ENCODE measurements at regions not wholly inside any gene's neighbourhood (a gene's known extent, or its start where the extent isn't known, plus 50 kb on each side); places are given as distances from the start of the nearest gene placed in this dataset.

DNA sequence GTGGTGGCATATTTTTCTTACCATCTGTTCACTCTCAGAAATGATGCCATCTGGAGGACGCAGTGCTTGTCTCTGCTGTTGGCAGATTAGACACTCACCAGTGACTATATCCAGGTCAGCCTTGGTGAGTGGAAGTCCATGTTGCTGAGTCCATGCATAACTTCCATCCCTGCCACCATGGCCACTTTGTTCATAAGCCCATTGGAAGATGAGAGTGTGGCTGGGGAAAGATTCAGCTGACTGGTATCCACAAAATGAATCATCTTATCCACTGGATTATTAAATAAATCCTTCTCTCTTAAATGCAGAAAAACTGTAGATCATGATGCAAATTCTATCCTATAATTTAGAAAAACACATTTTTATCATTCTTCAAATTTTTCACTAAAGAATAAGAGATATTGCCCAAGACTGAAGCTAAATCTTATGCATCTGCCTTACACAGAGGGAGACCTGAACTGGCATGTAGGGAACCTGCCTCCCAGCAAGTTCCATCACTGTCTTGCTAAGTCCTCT is 726.9 kb downstream of the TNS3 start:
- no peak for DNase-seq

DNA sequence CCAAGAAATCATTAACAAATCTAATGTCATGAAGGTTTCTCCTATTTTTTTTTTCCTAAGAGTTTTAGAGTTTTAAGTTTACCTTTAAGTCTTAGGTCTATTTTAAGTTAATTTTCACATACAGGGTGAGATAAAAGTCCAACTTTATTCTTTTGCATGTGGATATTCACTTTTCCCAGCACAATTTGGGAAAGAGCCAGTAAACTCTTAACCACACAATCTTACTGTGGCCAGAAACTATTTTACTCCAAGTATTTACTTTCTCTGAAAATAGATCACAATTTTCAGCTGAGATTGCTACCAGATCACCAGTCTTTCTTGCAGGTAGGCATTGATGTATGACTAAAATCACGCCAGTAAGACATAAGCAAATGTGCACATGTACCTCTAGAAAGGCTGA is 728.5 kb downstream of the TNS3 start:
- no peak for DNase-seq

GRCh38 chr7:46852795-46853194 is 729.1 kb downstream of the TNS3 start:
- no peak for DNase-seq

DNA sequence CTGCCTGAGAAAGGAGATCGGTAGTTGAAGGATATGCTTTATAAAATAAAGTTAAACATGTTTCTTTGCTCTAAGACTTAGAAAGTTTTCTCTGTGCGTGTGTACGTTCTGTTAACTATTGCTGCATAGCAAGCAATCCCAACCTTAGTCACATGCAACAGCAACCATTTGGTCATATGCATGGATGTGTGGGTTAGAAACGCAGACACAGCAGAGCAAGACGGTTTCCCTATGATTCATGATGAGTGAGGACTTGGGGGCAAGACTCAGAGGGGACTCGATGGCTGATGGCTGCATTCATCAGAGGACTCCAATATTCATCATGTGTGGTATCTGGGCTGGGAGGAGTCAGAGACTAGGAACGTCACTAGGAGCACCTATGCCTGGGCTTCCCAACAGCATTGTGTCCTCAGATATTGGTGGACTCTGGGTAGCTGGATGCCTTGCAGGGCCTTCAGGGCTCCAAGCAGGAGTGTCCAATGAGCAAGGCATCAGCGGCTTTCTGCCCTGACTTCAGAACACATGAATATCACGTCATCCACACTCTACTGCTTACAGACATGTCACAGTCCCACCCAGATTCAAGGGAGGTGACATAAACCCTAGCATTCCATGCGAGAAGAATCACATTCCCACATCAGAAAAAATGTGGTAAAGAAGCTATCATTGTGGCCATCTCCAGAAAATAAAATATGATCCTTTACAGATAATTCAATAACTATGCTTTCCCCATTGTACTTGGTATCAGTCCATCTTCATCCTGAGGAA is 731.2 kb downstream of the TNS3 start:
- DNase-seq = no peak

DNA sequence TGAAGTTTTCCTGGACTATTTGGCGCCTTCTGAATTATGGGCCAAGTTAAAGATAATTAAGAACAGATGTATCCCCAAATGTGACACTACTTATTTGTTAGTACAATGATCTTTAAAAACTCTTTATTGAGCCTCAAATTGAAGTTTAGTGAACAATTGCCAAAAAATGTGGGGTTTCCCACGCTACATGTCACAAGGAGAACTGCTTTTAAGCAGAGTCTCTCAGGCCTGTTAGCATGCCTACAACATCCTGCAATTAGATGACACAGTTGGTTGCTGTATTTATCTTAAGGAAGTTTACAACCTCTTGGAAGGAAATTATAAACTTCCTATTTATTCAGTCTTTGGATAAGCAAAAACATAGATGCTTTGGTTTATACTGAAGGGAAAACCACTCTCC is 733.0 kb downstream of the TNS3 start:
- DNase-seq = no peak

- no peak for DNase-seq
These were observed 733.6 kb downstream of the TNS3 start for GRCh38 chr7:46848311-46848710.

DNA sequence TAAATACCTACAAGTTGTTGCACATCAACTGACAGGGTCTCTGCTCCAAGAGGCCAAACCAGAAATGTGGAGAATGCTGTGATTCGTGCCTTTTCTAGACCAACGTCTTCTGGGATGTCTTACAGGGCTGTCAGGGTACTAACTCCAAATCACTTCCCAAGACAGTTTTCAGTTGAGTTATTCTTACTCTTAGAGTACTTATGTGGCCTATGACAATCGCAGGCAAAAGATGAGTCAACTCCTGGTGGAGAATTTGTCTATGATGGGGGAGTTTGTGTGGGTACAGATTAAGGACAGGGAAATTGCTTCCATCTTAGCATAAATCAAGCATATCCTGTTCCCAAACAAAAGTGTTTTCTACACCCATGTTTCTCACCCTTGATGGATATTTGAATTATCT is 734.8 kb downstream of the TNS3 start:
- no peak for DNase-seq

- no peak for DNase-seq
These were observed 737.4 kb downstream of the TNS3 start for GRCh38 chr7:46844486-46844885.

- no peak for DNase-seq
These were observed 740.7 kb downstream of the TNS3 start for GRCh38 chr7:46841248-46841647.

DNA sequence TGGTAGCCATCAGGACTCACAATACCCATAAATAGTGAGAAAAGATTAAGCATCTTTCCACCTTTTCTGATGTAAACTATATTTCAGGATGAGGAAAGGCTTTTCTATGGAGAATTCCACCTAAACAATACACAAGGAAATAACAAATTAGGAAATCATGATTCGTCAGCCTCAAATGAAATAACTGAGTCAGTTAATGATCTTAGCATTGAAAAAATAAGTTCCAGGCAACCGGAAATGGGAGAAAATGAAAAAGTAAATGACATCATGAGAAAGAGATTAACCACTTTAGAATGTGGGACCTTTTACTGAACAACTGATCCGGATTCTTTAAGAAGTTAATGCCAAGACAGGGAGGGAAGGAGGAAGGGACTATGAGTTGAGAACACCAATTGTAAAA is 742.3 kb downstream of the TNS3 start:
- DNase-seq = no peak

DNA sequence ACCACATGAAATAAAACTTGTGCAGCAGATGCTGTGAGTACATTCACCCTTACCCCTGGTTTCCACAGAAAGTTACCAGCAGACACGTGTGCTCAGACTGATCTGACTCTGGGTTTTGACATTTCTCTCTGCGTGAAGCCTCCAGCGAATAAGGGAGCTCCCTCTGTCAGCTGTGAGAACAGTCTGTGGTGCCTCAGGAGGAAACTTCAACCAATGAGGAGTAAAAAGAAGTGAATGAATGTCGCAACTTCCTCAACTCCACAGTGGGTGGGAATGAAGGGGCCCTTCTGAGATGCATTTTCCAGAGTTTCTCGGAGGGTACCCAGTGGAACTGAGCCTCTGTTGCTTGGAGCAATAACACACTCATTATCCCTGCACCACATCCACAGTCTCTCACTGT is 743.4 kb downstream of the TNS3 start:
- DNase-seq = no peak

DNA sequence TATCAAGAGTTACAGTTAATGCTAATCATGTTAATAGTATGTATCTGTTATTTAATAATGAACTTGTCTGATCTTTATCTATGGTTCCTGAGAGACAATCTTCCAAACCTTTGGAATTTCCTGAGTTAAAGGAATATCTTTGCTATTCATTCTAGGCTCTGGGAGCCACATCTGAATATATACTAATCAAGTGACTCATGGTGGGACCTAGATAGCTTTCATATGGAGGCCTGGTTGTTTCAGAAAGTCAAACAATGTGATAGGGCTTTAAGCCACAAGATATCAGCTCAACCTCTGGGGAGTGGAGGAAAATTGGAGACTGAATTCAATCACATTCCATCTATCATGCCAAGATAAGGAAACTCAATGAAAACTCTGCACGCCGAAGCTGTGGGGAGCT is 746.4 kb downstream of the TNS3 start:
- no peak for DNase-seq

DNA sequence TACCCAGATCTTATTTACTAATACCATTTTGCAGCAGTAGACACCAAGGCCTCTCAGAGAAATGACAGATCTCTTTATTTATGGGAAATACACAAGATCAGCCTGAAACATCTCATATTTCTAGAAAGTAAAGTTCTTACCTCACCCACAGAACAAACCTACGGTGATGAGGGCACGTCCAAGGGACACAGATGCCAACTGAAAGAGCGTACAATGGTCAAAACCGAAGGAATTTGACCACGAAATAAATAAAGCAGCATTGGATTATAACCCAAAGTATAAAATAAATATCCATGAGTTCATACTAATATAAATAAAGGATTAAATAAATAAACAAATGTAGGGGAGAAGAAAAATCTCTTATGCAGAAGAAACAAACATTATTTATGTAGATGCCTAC is 747.0 kb downstream of the TNS3 start:
- no peak for DNase-seq

DNA sequence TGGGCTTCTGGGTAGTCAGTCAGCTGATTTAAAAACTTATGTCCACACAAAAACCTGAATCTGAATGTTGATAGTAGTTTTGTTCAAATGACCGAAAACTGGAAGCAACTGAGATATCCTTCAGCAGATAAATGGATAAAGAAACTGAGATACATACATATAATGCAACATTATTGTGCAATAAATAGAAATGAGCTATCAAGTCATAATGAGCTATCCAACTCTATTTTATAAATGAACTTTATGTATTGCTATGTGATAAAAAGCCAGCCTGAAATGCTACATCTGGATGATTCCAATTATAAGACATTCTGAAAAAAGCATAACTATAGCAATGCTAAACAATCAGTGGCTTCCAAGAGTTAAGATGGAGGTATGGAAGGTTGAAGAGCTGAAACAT is 748.7 kb downstream of the TNS3 start:
- DNase-seq = no peak

DNA sequence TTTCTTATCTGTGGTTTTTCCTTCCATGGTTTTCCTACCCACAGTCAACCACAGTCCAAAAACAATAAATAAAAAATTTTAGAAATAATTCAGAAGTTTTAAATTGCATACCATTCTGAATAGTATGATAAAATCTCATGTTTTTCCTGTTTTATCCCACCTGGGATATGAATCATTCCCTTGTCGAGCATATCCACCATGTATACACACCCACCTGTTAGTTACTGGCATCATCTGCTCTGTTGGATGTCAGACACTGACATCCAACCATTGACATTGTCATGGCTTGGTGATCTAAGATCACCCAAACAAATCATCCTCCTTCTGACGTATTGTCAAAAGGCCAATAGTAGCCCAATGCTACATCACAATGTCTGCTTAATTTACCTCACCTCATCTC is 749.8 kb downstream of the TNS3 start:
- DNase-seq = no peak

GRCh38 chr7:46819819-46820218 is 762.1 kb downstream of the TNS3 start:
- DNase-seq = no peak

DNA sequence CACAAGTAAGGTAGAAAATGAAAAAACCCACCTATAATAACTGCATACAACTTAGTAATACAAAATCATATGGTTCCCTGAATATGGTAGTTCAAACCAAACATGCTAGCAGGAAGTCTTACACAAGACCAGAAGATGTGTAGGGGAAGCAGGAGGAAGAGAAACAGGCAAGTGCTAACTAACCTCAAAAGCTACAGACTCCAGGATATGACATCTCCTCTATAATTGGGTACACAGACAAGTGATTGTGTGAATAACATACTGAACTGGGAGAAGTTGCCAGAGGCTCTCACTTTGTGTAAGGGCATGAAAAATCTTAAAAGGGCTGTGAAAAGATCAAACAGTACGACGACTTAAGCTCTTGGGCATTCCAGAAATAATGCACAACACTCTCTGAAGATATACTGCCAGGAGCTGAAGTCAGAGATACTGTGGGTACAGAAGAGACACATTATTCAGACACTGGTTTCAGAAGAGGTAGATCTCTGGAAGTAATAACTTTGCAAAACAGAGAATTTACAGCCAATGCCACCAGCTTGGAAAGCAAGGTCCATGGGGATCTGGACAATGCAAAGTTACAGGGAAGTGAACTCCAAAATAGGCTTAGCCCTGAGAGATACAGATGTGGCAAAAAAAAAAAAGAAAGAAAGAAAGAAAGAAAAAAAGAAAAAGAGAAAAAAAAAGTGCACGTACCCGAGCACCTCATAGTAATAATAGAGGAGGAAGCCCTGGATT is 767.2 kb downstream of the TNS3 start:
- DNase-seq = no peak

- no peak for DNase-seq
These were observed 769.7 kb downstream of the TNS3 start for GRCh38 chr7:46812101-46812675.

DNA sequence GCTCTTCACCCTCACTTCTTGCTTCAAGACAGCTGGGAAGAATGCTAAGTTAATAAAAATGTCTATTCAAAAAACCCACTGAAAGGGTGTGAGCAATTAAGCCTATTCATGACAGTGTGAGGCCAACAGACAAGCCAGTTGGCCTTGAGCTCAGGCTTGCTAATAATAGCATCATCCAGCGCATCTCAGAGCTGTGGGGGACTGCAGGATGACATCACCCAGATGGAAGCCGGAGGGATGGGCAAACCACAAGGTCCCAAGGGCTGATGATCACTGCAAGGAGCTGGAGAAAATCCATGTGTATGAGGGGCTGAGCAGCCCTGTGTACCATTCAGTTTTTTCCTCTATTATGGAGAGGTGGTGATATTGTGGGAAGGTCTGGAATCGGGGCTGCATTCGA is 770.4 kb downstream of the TNS3 start:
- no peak for DNase-seq

- no peak for DNase-seq
These were observed 770.9 kb downstream of the TNS3 start for GRCh38 chr7:46810986-46811385.

GRCh38 chr7:46809886-46810285 is 772.0 kb downstream of the TNS3 start:
- no peak for DNase-seq

DNA sequence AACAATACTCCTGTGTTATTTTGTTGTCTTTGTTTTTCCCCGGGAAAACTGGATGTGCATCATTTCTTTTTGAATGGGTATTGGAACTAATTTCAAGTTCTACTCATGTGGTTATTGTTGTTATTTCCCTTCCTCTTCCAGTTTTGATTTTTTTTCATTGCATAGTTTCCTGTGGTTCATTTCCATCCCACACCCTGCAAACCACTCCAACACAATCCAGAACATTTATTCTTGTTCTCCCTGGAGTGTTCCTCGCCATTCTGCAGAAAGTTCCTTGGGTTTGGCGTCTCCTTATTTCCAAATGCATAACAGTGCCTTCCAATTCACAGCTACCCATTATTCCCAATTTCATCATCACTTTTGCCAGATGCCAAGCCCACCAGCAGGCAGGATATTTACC is 775.1 kb downstream of the TNS3 start:
- DNase-seq = no peak

GRCh38 chr7:46802479-46802878 is 779.4 kb downstream of the TNS3 start:
- no peak for DNase-seq

- no peak for DNase-seq
These were observed 790.7 kb downstream of the TNS3 start for GRCh38 chr7:46791188-46791587.

All from 8988T (cell line).